GM23338 (cell line): ENCODE measurements at regions not wholly inside any gene's neighbourhood (a gene's known extent, or its start where the extent isn't known, plus 50 kb on each side); places are given as distances from the start of the nearest gene placed in this dataset.

Experiments used
- ATAC-seq: fragments of 200-7000 bp; cut with Tn5 transposase; 3 replicates; pipeline ENCODE4 v1.9.1; 2020
- DNase-seq: peaks from one replicate; pipeline ENCODE4 v3.0.0-alpha.2; 2015; ENCODE audit warnings: low spot score
- H2AFZ ChIP-seq: fragments of 200-600 bp; sonication (generic); 2 replicates; pipeline ENCODE4 v1.8.0; 2016; ENCODE audit warnings: antibody characterized with exemption, mild to moderate bottlenecking, moderate library complexity
- H3F3A ChIP-seq: fragments of 200-600 bp; sonication (generic); replicated peaks from 2 replicates; pipeline ENCODE4 v1.8.0; 2017; ENCODE audit warnings: antibody characterized with exemption, mixed run types, low read depth
- H3K27ac ChIP-seq: fragments of 200-600 bp; sonication (generic); 2 replicates; pipeline ENCODE4 v1.6.1; 2016; ENCODE audit warnings: low read depth
- H3K27me3 ChIP-seq: fragments of 200-600 bp; sonication (generic); 2 replicates; pipeline ENCODE4 v1.8.0; 2016; ENCODE audit warnings: mild to moderate bottlenecking, mixed run types, moderate library complexity; ENCODE audit not compliant: insufficient read depth
- H3K36me3 ChIP-seq: fragments of 200-600 bp; sonication (generic); 2 replicates; pipeline ENCODE4 v1.8.0; 2016; ENCODE audit warnings: mild to moderate bottlenecking; ENCODE audit not compliant: insufficient read depth
- H3K4me1 ChIP-seq: fragments of 200-600 bp; sonication (generic); 2 replicates; pipeline ENCODE4 v1.8.0; 2016; ENCODE audit warnings: mild to moderate bottlenecking, moderate library complexity; ENCODE audit not compliant: insufficient read depth
- H3K4me2 ChIP-seq: fragments of 200-600 bp; sonication (generic); 2 replicates; pipeline ENCODE4 v1.7.1; 2017; ENCODE audit warnings: mixed run types
- H3K4me3 ChIP-seq: fragments of 200-600 bp; sonication (generic); 2 replicates; pipeline ENCODE4 v1.6.1; 2016; ENCODE audit warnings: mixed run types
- H3K79me2 ChIP-seq: fragments of 200-600 bp; sonication (generic); replicated peaks from 2 replicates; pipeline ENCODE4 v1.8.0; 2017; ENCODE audit warnings: mild to moderate bottlenecking; ENCODE audit not compliant: insufficient read depth
- H3K9me2 ChIP-seq: fragments of 200-600 bp; sonication (generic); 2 replicates; pipeline ENCODE4 v1.8.0; 2017; ENCODE audit not compliant: insufficient read depth
- H4K20me1 ChIP-seq: fragments of 200-600 bp; sonication (generic); replicated peaks from 2 replicates; pipeline ENCODE4 v1.8.0; 2017; ENCODE audit warnings: mild to moderate bottlenecking; ENCODE audit not compliant: insufficient read depth
- H3K27ac Mint-ChIP-seq: 2 replicates; pipeline ENCODE4 v1.8.0; 2020; ENCODE audit warnings: inconsistent platforms, mild to moderate bottlenecking, moderate library complexity, mixed read lengths
- H3K27me3 Mint-ChIP-seq: 3 replicates; pipeline ENCODE4 v1.8.0; 2022; ENCODE audit warnings: low read depth, mild to moderate bottlenecking, moderate library complexity, mixed read lengths, inconsistent platforms; ENCODE audit not compliant: insufficient read depth, poor library complexity
- H3K36me3 Mint-ChIP-seq: 3 replicates; pipeline ENCODE4 v1.8.0; 2021; ENCODE audit warnings: low read depth, mild to moderate bottlenecking, inconsistent platforms, moderate library complexity, mixed read lengths
- H3K4me1 Mint-ChIP-seq: 3 replicates; pipeline ENCODE4 v1.8.0; 2020; ENCODE audit warnings: mild to moderate bottlenecking, inconsistent platforms, mixed read lengths
- H3K4me3 Mint-ChIP-seq: 3 replicates; pipeline ENCODE4 v1.8.0; 2021; ENCODE audit warnings: moderate library complexity, mild to moderate bottlenecking, inconsistent platforms, mixed read lengths
- H3K9me3 Mint-ChIP-seq: 3 replicates; pipeline ENCODE4 v1.8.0; 2020; ENCODE audit warnings: moderate library complexity, mild to moderate bottlenecking, inconsistent platforms, mixed read lengths
- CREB1 ChIP-seq: fragments of 250-450 bp; sonication (Bioruptor Pico); IDR thresholded peaks from 2 replicates; pipeline ENCODE4 v1.5.0; 2020; ENCODE audit warnings: low read depth, mild to moderate bottlenecking, moderate library complexity
- CTCF ChIP-seq, 2 experiments: fragments of 200-600 bp in 1 of 2; sonication (generic) in 1 of 2; conservative IDR thresholded peaks; 2 replicates each; pipeline versions ENCODE4 v1.5.1 to v1.6.1; 2016 to 2017; ENCODE audit warnings: antibody characterized with exemption in 2 of 2, low read depth in 2 of 2, mild to moderate bottlenecking in 2 of 2, moderate library complexity in 1 of 2
- ETS1 ChIP-seq: IDR thresholded peaks from 2 replicates; pipeline ENCODE4 v1.6.1; 2016; ENCODE audit warnings: antibody characterized with exemption
- EZH2 ChIP-seq: fragments of 200-600 bp; sonication (generic); IDR thresholded peaks from one replicate; pipeline ENCODE4 v1.8.0; 2017; ENCODE audit warnings: antibody characterized with exemption, mild to moderate bottlenecking, low read depth; ENCODE audit not compliant: unreplicated experiment
- EZH2phosphoT487 ChIP-seq: fragments of 200-600 bp; sonication (generic); IDR thresholded peaks from one replicate; pipeline ENCODE4 v1.8.1; 2018; ENCODE audit warnings: antibody characterized with exemption; ENCODE audit not compliant: unreplicated experiment
- JUNB ChIP-seq: IDR thresholded peaks from one replicate; pipeline ENCODE4 v1.6.1; 2016; ENCODE audit warnings: antibody characterized with exemption; ENCODE audit not compliant: unreplicated experiment
- NANOG ChIP-seq: IDR thresholded peaks from 2 replicates; pipeline ENCODE4 v1.6.1; 2016; ENCODE audit warnings: antibody characterized with exemption, borderline replicate concordance
- POLR2AphosphoS5 ChIP-seq: IDR thresholded peaks from 2 replicates; pipeline ENCODE4 v1.6.1; 2016; ENCODE audit warnings: antibody characterized with exemption, low read depth
- REST ChIP-seq: IDR thresholded peaks from one replicate; pipeline ENCODE4 v1.6.1; 2018; ENCODE audit warnings: antibody characterized with exemption; ENCODE audit not compliant: unreplicated experiment
- STAT1 ChIP-seq: IDR thresholded peaks from one replicate; pipeline ENCODE4 v1.6.1; 2016; ENCODE audit warnings: antibody characterized with exemption; ENCODE audit not compliant: unreplicated experiment
- ZNF114 ChIP-seq: fragments of 250-450 bp; sonication (Bioruptor Pico); IDR thresholded peaks from 2 replicates; pipeline ENCODE4 v1.5.0; 2020; ENCODE audit warnings: mild to moderate bottlenecking, moderate library complexity

GRCh38 chr5:98461485-98461884, 312.0 kb upstream of the RGMB start:
- Histone ChIP-seq H3F3A (no peaks in the 10 kb centered on the region), H3K36me3 (no peaks in the 10 kb centered on the region), H2AFZ (no peak overlapping the region), H3K4me3 (no peak overlapping the region), H3K4me2 (no peak overlapping the region), H3K4me1 (no peaks in the 10 kb centered on the region), H3K9me2 (peaks cover 8% of the 10 kb centered on the region; the same call in 1 of the 2 replicates), H3K27ac (no peak overlapping the region), H3K27me3 (no peaks in the 10 kb centered on the region), H3K79me2 (no peaks in the 10 kb centered on the region), H4K20me1 (no peaks in the 10 kb centered on the region)
- Mint-ChIP-seq H3K4me3 (no peak overlapping the region), H3K27ac (no peak overlapping the region), H3K9me3 (no peaks in the 10 kb centered on the region), H3K36me3 (no peaks in the 10 kb centered on the region), H3K27me3 (no peaks in the 10 kb centered on the region), H3K4me1 (no peaks in the 10 kb centered on the region)
- no peak for TF ChIP-seq JUNB
- TF ChIP-seq POLR2AphosphoS5, result no peak
- TF ChIP-seq ETS1, result no peak
- TF ChIP-seq EZH2, result no peak
- no peak for TF ChIP-seq CREB1 (CRISPR knock-in tag)
- no peak for TF ChIP-seq REST
- TF ChIP-seq EZH2phosphoT487, result no peak
- TF ChIP-seq CTCF (conservative IDR thresholded peaks at IDR 0.05; ENCODE audit: low read depth in 2 of 2), result no peak
- TF ChIP-seq ZNF114, result no peak
- no peak for TF ChIP-seq NANOG
- no peak for TF ChIP-seq STAT1
- ATAC-seq (no peak), DNase-seq (no peak)

- no peaks in the 10 kb centered on the region for H3K79me2 ChIP-seq
- no peaks in the 10 kb centered on the region for H3K9me3 Mint-ChIP-seq
- peaks cover 8% of the 10 kb centered on the region; the same call in 1 of the 2 replicates for H3K9me2 ChIP-seq
- H3K27ac Mint-ChIP-seq, result no peak overlapping the region
- ATAC-seq (no peak), DNase-seq (no peak)
- H3K4me3 Mint-ChIP-seq, result no peak overlapping the region
- no peaks in the 10 kb centered on the region for H4K20me1 ChIP-seq
- no peaks in the 10 kb centered on the region for H3K36me3 ChIP-seq
- no peak overlapping the region for H3K4me3 ChIP-seq
- no peak overlapping the region for H3K27ac ChIP-seq
- no peaks in the 10 kb centered on the region for H3K4me1 Mint-ChIP-seq
- H3K27me3 ChIP-seq, result no peaks in the 10 kb centered on the region
- H3K27me3 Mint-ChIP-seq, result no peaks in the 10 kb centered on the region
- no peak overlapping the region for H2AFZ ChIP-seq
- peaks cover 4% of the 10 kb centered on the region; the same call in 1 of the 3 replicates for H3K36me3 Mint-ChIP-seq
- H3F3A ChIP-seq, result no peaks in the 10 kb centered on the region
- H3K4me2 ChIP-seq, result no peak overlapping the region
- no peaks in the 10 kb centered on the region for H3K4me1 ChIP-seq
Observed at GRCh38 chr5:98463222-98463621, 310.2 kb upstream of the RGMB start.
